HS-5 (cell line): ENCODE measurements at regions not wholly inside any gene's neighbourhood (a gene's known extent, or its start where the extent isn't known, plus 50 kb on each side); places are given as distances from the start of the nearest gene placed in this dataset.

Source experiments
- DNase-seq: peaks from one replicate; pipeline ENCODE4 v3.0.0-alpha.2; 2012; ENCODE audit warnings: low read depth

GRCh38 chr2:206212673-206213513 lies 53.2 kb downstream of the EEF1B2 start:
- peak; percentile 72 for DNase-seq

GRCh38 chr2:206213514-206213845 lies 53.8 kb downstream of the EEF1B2 start:
- no peak for DNase-seq

GRCh38 chr2:206217166-206217565 lies 57.3 kb upstream of the ZDBF2 start:
- no peak for DNase-seq

GRCh38 chr2:206217743-206218142 lies 56.7 kb upstream of the ZDBF2 start:
- no peak for DNase-seq

- no peak for DNase-seq
These were observed 56.3 kb upstream of the ZDBF2 start for GRCh38 chr2:206218156-206218555.

- DNase-seq: no peak
These were observed 55.5 kb upstream of the ZDBF2 start for GRCh38 chr2:206218796-206219499.

GRCh38 chr2:206219957-206220356 lies 54.5 kb upstream of the ZDBF2 start:
- DNase-seq: no peak

- no peak for DNase-seq
These were observed 53.5 kb upstream of the ZDBF2 start for GRCh38 chr2:206220997-206221396.
